Right lobe of liver (tissue), 6 donors: ENCODE measurements at regions not wholly inside any gene's neighbourhood (a gene's known extent, or its start where the extent isn't known, plus 50 kb on each side); places are given as distances from the start of the nearest gene placed in this dataset.
"Not testable (repeated sequence)": the region's sequence is repeated elsewhere in the genome, so short reads cannot be mapped to it uniquely, and the experiment has no call there.

Source experiments
- ATAC-seq, 4 donors: fragments of 200-7000 bp; cut with Tn5 transposase; one replicate each; pipeline ENCODE4 v1.9.1; 2020; ENCODE audit warnings: mild to moderate bottlenecking in 4 of 4, moderate library complexity in 4 of 4
- DNase-seq, 3 donors: peaks; one replicate each; pipeline ENCODE4 v3.0.0-alpha.2; 2020
- H3K27ac ChIP-seq, 3 donors: fragments of 200-600 bp; one replicate each; pipeline ENCODE4 v1.8.0; 2022
- H3K27me3 ChIP-seq, 2 donors: fragments of 200-600 bp; one replicate each; pipeline ENCODE4 v1.8.0; 2022
- H3K36me3 ChIP-seq, 4 donors: fragments of 200-600 bp; sonication (generic) in 1 of 4; one replicate each; pipeline versions ENCODE4 v1.5.1 to v1.8.0; 2017 to 2022; ENCODE audit warnings: control low read depth in 1 of 4
- H3K4me1 ChIP-seq, 4 donors: fragments of 200-600 bp; sonication (generic) in 1 of 4; one replicate each; pipeline versions ENCODE4 v1.5.1 to v1.8.0; 2017 to 2022; ENCODE audit warnings: control low read depth in 1 of 4
- H3K4me3 ChIP-seq, 3 donors: fragments of 200-600 bp; one replicate each; pipeline ENCODE4 v1.8.0; 2022
- H3K9me3 ChIP-seq, 4 donors: fragments of 200-600 bp; sonication (generic) in 1 of 4; one replicate each; pipeline versions ENCODE4 v1.5.1 to v1.8.0; 2017 to 2022; ENCODE audit warnings: control low read depth in 1 of 4
- POLR2A ChIP-seq: fragments of 450-650 bp; IDR thresholded peaks from one replicate; pipeline ENCODE4 v1.6.1; 2017; ENCODE audit warnings: antibody characterized with exemption, mild to moderate bottlenecking
- WGBS: methylation state at CpG from one replicate; pipeline ENCODE4 v1.1.6; 2018; ENCODE audit warnings: low coverage, low lambda C conversion rate; ENCODE audit not compliant: insufficient coverage; ENCODE audit errors: missing lambda C conversion rate; 5-methylcytosine and 5-hydroxymethylcytosine counted together
- intact Hi-C, 2 donors: fragments of 100-400 bp; cut with DNase I; formaldehyde crosslinking; loops; one replicate each; pipeline versions ENCODE4 v1.11.2 to v1.14.1; 2022
- TF ChIP-seq, protein P1 (sequence below), 4 donors: fragments of 200-600 bp in 3 of 4; fragments of 450-650 bp in 1 of 4; IDR thresholded peaks; one replicate each; pipeline versions ENCODE4 v1.5.1 to v1.8.0; 2016 to 2022; ENCODE audit warnings: antibody characterized with exemption in 4 of 4, mild to moderate bottlenecking in 2 of 4
- donor health status: DM: no; HTN: yes; CAD: no.
- donor health status: DM: no; HTN: no; CAD: no.
- donor health status: DM: no; HTN: no; CAD: no.
- donor health status: DM: no; HTN: yes; CAD: no.
- donor health status: DM: no; HTN: yes; CAD: no.

DNA sequence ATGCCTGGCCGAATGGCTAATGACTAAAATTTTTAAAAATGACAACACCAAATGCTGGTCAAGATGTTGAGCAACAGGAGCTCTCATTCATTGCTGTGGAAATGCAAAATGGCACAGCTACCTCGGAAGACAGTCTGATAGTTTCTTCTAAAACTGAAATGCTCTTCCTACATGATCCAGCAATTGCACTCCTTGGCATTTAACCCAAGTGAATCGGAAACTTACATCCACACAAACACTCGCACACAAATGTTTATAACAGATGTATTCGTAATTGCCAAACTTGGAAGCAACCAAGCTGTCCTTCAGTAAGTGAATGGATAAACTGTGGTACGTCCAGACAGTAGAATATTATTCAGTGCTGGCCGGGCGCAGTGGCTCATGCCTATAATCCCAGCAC is 56.4 kb upstream of the NCOA3 start:
- DNase-seq, result no peak
- intact Hi-C loops, result no loop called here
- H3K4me1 ChIP-seq, result no peaks in the 10 kb centered on the region
- WGBS, result 89% methylated on average over 7 of the region's 8 CpGs
- H3K36me3 ChIP-seq, result no peaks in the 10 kb centered on the region
- no peaks in the 10 kb centered on the region for H3K27me3 ChIP-seq
- no peak overlapping the region for H3K27ac ChIP-seq
- no peaks in the 10 kb centered on the region for H3K9me3 ChIP-seq
- ATAC-seq, result no peak
- TF ChIP-seq POLR2A, result no peak
- TF ChIP-seq, protein P1, sequence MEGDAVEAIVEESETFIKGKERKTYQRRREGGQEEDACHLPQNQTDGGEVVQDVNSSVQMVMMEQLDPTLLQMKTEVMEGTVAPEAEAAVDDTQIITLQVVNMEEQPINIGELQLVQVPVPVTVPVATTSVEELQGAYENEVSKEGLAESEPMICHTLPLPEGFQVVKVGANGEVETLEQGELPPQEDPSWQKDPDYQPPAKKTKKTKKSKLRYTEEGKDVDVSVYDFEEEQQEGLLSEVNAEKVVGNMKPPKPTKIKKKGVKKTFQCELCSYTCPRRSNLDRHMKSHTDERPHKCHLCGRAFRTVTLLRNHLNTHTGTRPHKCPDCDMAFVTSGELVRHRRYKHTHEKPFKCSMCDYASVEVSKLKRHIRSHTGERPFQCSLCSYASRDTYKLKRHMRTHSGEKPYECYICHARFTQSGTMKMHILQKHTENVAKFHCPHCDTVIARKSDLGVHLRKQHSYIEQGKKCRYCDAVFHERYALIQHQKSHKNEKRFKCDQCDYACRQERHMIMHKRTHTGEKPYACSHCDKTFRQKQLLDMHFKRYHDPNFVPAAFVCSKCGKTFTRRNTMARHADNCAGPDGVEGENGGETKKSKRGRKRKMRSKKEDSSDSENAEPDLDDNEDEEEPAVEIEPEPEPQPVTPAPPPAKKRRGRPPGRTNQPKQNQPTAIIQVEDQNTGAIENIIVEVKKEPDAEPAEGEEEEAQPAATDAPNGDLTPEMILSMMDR (IDR thresholded peaks at IDR 0.05), result no peak
- H3K4me3 ChIP-seq, result no peak overlapping the region

DNA sequence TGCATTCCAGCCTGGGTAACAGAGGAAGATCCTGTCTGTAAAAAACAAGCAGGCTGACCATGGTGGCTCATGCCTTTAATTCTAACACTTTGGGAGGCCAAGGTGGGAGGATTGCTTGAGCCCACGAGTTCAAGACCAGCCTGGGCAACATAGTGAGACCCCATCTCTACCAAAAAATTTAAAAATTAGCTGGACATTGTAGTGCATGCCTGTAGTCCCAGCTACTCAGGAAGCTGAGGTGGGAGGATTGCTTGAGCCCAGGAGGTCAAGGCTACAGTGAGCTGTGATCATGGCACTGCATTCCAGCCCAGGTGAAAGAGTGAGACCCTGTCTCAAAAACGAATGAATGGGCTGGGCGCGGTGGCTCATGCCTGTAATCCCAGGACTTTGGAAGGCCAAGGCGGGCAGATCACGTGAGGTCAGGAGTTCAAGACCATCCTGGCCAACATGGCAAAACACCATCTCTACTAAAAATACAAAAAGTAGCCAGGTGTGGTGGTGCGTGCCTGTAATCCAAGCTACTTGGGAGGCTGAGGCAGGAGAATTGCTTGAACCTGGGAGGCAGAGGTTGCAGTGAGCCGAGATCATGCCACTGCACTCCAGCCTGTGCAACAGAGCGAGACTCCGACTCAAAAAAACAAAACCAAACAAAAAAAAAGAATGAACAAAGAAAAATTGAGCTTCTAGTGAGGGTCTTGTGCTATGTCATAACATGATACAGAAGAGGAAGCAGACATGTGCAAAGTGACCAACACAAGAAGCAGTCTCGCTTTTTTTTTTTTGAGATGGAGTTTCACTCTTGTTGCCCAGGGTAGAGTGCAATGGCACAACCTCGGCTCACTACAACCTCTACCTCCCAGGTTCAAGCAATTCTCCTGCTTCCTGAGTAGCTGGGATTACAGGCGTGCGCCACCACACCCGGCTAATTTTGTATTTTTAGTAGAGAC is 54.1 kb upstream of the NCOA3 start:
- intact Hi-C loops, H3K27me3 ChIP-seq, ATAC-seq, H3K9me3 ChIP-seq, H3K4me3 ChIP-seq, H3K27ac ChIP-seq, DNase-seq, H3K36me3 ChIP-seq: not testable (repeated sequence)
- WGBS, result 91% methylated on average over 12 of the region's 15 CpGs
- peaks cover 0 to 13% (median 2%) of the 10 kb centered on the region in 4 donors for H3K4me1 ChIP-seq

DNA sequence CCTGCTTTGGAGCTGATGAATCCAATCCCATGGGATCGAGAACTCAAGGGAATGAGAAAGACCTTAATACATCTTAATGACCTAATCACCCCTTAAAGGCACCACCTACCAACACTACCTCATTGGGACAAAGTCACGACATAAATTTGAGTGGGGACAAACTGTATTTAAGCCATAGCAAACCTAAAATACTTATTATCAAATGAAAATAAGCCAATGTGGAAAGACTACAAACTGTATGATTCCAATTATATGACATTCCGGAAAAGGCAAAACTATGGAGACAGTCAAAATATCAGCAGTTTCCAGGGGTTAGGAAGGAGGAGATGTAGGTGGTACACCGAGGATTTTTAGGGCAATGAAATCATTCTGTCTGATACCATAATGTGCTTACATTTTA is 53.3 kb upstream of the NCOA3 start:
- DNase-seq (no peak), ATAC-seq (no peak)
- H3K36me3 ChIP-seq, result no peaks in the 10 kb centered on the region
- H3K4me3 ChIP-seq, result no peak overlapping the region
- H3K27ac ChIP-seq, result no peak overlapping the region
- H3K27me3 ChIP-seq, result no peaks in the 10 kb centered on the region
- TF ChIP-seq, protein P1 (IDR thresholded peaks at IDR 0.05), result no peak
- no peak for TF ChIP-seq POLR2A
- H3K9me3 ChIP-seq, result no peaks in the 10 kb centered on the region
- intact Hi-C loops, result no loop called here
- H3K4me1 ChIP-seq, result peaks cover 0 to 13% (median 2%) of the 10 kb centered on the region in 4 donors
- 83% methylated on average over 4 of the region's 4 CpGs for WGBS

DNA sequence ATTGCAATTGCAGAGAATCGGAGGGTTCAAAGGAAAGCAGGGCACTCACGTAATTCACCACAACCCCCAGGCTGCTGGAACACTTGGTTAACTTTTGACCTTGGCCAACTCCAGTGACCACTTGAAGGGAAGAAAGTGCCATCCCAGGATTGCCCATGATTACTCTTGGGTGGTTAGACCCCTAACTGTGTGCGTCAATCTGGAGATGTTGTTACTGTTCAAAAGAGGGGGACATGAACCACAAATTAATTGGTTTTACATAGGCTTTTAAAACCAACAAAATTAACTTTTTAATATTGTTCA is 50.1 kb upstream of the NCOA3 start:
- WGBS, result 54% methylated on average over 2 of the region's 3 CpGs
- Histone ChIP-seq H3K27me3 (no peaks in the 10 kb centered on the region), H3K27ac (peak overlapping the region in 1 of 3 donors; percentile 16), H3K4me1 (peaks cover 0 to 24% (median 2%) of the 10 kb centered on the region in 4 donors), H3K9me3 (no peaks in the 10 kb centered on the region), H3K36me3 (no peaks in the 10 kb centered on the region), H3K4me3 (no peak overlapping the region)
- intact Hi-C loops, result no loop called here
- TF ChIP-seq, protein P1 (IDR thresholded peaks at IDR 0.05), result no peak
- no peak for TF ChIP-seq POLR2A
- ATAC-seq (no peak), DNase-seq (no peak)
